Sigmoid colon (tissue), 6 donors: ENCODE measurements at regions not wholly inside any gene's neighbourhood (a gene's known extent, or its start where the extent isn't known, plus 50 kb on each side); places are given as distances from the start of the nearest gene placed in this dataset.

Experiments used
- DNase-seq: peaks from one replicate; pipeline ENCODE4 v3.0.0-alpha.2; 2019
- H3K27ac ChIP-seq, 4 donors: fragments of 200-600 bp; sonication (generic); one replicate each; pipeline ENCODE4 v1.5.1; 2016 to 2019; ENCODE audit warnings: mild to moderate bottlenecking in 1 of 4
- H3K27me3 ChIP-seq, 3 donors: fragments of 200-600 bp; sonication (generic); one replicate each; pipeline ENCODE4 v1.5.1; 2019; ENCODE audit warnings: mild to moderate bottlenecking in 1 of 3
- H3K36me3 ChIP-seq, 4 donors: fragments of 200-600 bp; sonication (generic); one replicate each; pipeline ENCODE4 v1.5.1; 2016 to 2019
- H3K4me1 ChIP-seq, 4 donors: fragments of 200-600 bp; sonication (generic); one replicate each; pipeline ENCODE4 v1.5.1; 2017 to 2019
- H3K4me3 ChIP-seq, 4 donors: fragments of 200-600 bp; sonication (generic); one replicate each; pipeline ENCODE4 v1.5.1; 2017 to 2019; ENCODE audit warnings: mild to moderate bottlenecking in 2 of 4, moderate library complexity in 1 of 4
- H3K9me3 ChIP-seq, 4 donors: fragments of 200-600 bp in 3 of 4; sonication (generic) in 3 of 4; one replicate each; pipeline versions ENCODE4 v1.5.1 to v1.6.1; 2013 to 2019
- CTCF ChIP-seq, 4 experiments: fragments of 450-650 bp in 3 of 4; fragments of 200-600 bp in 1 of 4; IDR thresholded peaks; one replicate each; pipeline ENCODE4 v1.5.1; 2016 to 2019; ENCODE audit warnings: antibody characterized with exemption in 4 of 4, mild to moderate bottlenecking in 3 of 4, moderate library complexity in 2 of 4
- EP300 ChIP-seq, 4 donors: sonication (generic); formaldehyde crosslinking; IDR thresholded peaks; one replicate each; pipeline ENCODE4 v1.6.1; 2017; ENCODE audit warnings: antibody characterized with exemption in 4 of 4
- POLR2A ChIP-seq, 2 donors: fragments of 450-650 bp; IDR thresholded peaks; one replicate each; pipeline ENCODE4 v1.6.1; 2016; ENCODE audit warnings: antibody characterized with exemption in 2 of 2, mild to moderate bottlenecking in 2 of 2, moderate library complexity in 2 of 2
- POLR2AphosphoS5 ChIP-seq, 4 donors: sonication (generic); formaldehyde crosslinking; IDR thresholded peaks; one replicate each; pipeline ENCODE4 v1.6.1; 2017; ENCODE audit warnings: antibody characterized with exemption in 4 of 4
- WGBS, 2 donors: extraction: QIAGEN DNeasy Blood & Tissue Kit; methylation state at CpG; one replicate each; pipeline ENCODE4 v1.1.7; 2013; 5-methylcytosine and 5-hydroxymethylcytosine counted together
- intact Hi-C: fragments of 100-400 bp; cut with DNase I; formaldehyde crosslinking; loops from one replicate; pipeline ENCODE4 v1.15.1; 2023
- donor health status: healthy with polysubstance abuse.
- donor health status: healthy.

GRCh38 chr12:114921781-114922180 lies 237.8 kb upstream of the TBX3 start:
- Histone ChIP-seq H3K4me3 (no peak overlapping the region), H3K27me3 (no peaks in the 10 kb centered on the region), H3K27ac (no peak overlapping the region), H3K36me3 (no peaks in the 10 kb centered on the region), H3K4me1 (no peaks in the 10 kb centered on the region), H3K9me3 (no peaks in the 10 kb centered on the region)
- no peak for DNase-seq
- TF ChIP-seq POLR2AphosphoS5 (IDR thresholded peaks at IDR 0.05) (no peak), POLR2A (IDR thresholded peaks at IDR 0.05) (no peak), CTCF (IDR thresholded peaks at IDR 0.05) (no peak), EP300 (IDR thresholded peaks at IDR 0.05) (no peak)
- intact Hi-C loops: no loop called here
- WGBS, 2 donors: 71 to 75% methylated on average over 1 of the region's 1 CpG

- H3K27ac ChIP-seq: no peak overlapping the region
- WGBS, 2 donors: 68 to 71% methylated on average over 5 of the region's 5 CpGs
- H3K4me1 ChIP-seq: no peaks in the 10 kb centered on the region
- no peak overlapping the region for H3K4me3 ChIP-seq
- DNase-seq: no peak
- H3K27me3 ChIP-seq: no peaks in the 10 kb centered on the region
- no peaks in the 10 kb centered on the region for H3K9me3 ChIP-seq
- no peak for TF ChIP-seq CTCF (IDR thresholded peaks at IDR 0.05)
- no peak for TF ChIP-seq POLR2AphosphoS5 (IDR thresholded peaks at IDR 0.05)
- TF ChIP-seq POLR2A (IDR thresholded peaks at IDR 0.05): no peak
- TF ChIP-seq EP300 (IDR thresholded peaks at IDR 0.05): no peak
- intact Hi-C loops: no loop called here
- no peaks in the 10 kb centered on the region for H3K36me3 ChIP-seq
Measured at GRCh38 chr12:114920771-114921554, 237.0 kb upstream of the TBX3 start.

GRCh38 chr12:114919479-114919878 lies 235.5 kb upstream of the TBX3 start:
- no peak for DNase-seq
- no peaks in the 10 kb centered on the region for H3K36me3 ChIP-seq
- TF ChIP-seq CTCF (IDR thresholded peaks at IDR 0.05): no peak
- TF ChIP-seq POLR2AphosphoS5 (IDR thresholded peaks at IDR 0.05): no peak
- no peak for TF ChIP-seq EP300 (IDR thresholded peaks at IDR 0.05)
- TF ChIP-seq POLR2A (IDR thresholded peaks at IDR 0.05): no peak
- WGBS, 2 donors: 55 to 70% methylated on average over 8 of the region's 8 CpGs
- H3K4me1 ChIP-seq: peaks cover 0 to under 1% (median 0%) of the 10 kb centered on the region in 4 donors
- no peak overlapping the region for H3K4me3 ChIP-seq
- no peaks in the 10 kb centered on the region for H3K27me3 ChIP-seq
- H3K27ac ChIP-seq: no peak overlapping the region
- intact Hi-C loops: no loop called here
- H3K9me3 ChIP-seq: no peaks in the 10 kb centered on the region

- H3K9me3 ChIP-seq: no peaks in the 10 kb centered on the region
- H3K27ac ChIP-seq: no peak overlapping the region
- intact Hi-C loops: no loop called here
- H3K4me1 ChIP-seq: peaks cover 0 to 8% (median 3%) of the 10 kb centered on the region in 4 donors
- no peak overlapping the region for H3K4me3 ChIP-seq
- no peak for DNase-seq
- no peaks in the 10 kb centered on the region for H3K36me3 ChIP-seq
- TF ChIP-seq EP300 (IDR thresholded peaks at IDR 0.05) (no peak), POLR2A (IDR thresholded peaks at IDR 0.05) (no peak), POLR2AphosphoS5 (IDR thresholded peaks at IDR 0.05) (no peak), CTCF (IDR thresholded peaks at IDR 0.05) (no peak)
- no peaks in the 10 kb centered on the region for H3K27me3 ChIP-seq
- WGBS, 2 donors: 6 to 31% methylated on average over 3 of the region's 3 CpGs
Measured at GRCh38 chr12:114918535-114919233, 234.7 kb upstream of the TBX3 start.
